ENCODE measurements at regions not wholly inside any gene's neighbourhood (a gene's known extent, or its start where the extent isn't known, plus 50 kb on each side); places are given as distances from the start of the nearest gene placed in this dataset.

GRCh38 chr4:138964716-138965426 is 50.7 kb upstream of the NOCT start:
- no peak for DNase-seq

GRCh38 chr4:138963412-138963811 is 52.2 kb upstream of the NOCT start:
- no peak for DNase-seq

GRCh38 chr4:138961664-138962063 is 53.9 kb upstream of the NOCT start:
- no peak for DNase-seq

- no peak for DNase-seq
Observed at GRCh38 chr4:138961129-138961528, 54.5 kb upstream of the NOCT start.

- DNase-seq = no peak
Observed at GRCh38 chr4:138960175-138960710, 55.3 kb upstream of the NOCT start.

- no peak for DNase-seq
Observed at GRCh38 chr4:138959097-138959815, 56.3 kb upstream of the NOCT start.

- no peak for DNase-seq
Observed at GRCh38 chr4:138958519-138958918, 57.1 kb upstream of the NOCT start.

- no peak for DNase-seq
Observed at GRCh38 chr4:138957302-138957701, 58.3 kb upstream of the NOCT start.

- no peak for DNase-seq
Observed at GRCh38 chr4:138954428-138954827, 61.2 kb upstream of the NOCT start.

GRCh38 chr4:138953961-138954371 is 61.6 kb upstream of the NOCT start:
- DNase-seq = no peak

GRCh38 chr4:138952411-138952810 is 63.2 kb upstream of the NOCT start:
- no peak for DNase-seq

GRCh38 chr4:138951764-138952163 is 63.8 kb upstream of the NOCT start:
- DNase-seq = no peak

- DNase-seq = no peak
Observed at GRCh38 chr4:138949866-138950265, 65.7 kb upstream of the NOCT start.

- DNase-seq = no peak
Observed at GRCh38 chr4:138948918-138949317, 66.7 kb upstream of the NOCT start.

- DNase-seq = no peak
Observed at GRCh38 chr4:138946306-138946705, 69.3 kb upstream of the NOCT start.

- no peak for DNase-seq
Observed at GRCh38 chr4:138945840-138946239, 69.7 kb upstream of the NOCT start.

GRCh38 chr4:138945401-138945800 is 70.2 kb upstream of the NOCT start:
- no peak for DNase-seq

GRCh38 chr4:138943893-138944292 is 71.7 kb upstream of the NOCT start:
- DNase-seq = no peak

GRCh38 chr4:138941037-138941436 is 74.5 kb upstream of the NOCT start:
- no peak for DNase-seq

- DNase-seq = no peak
Observed at GRCh38 chr4:138939960-138940359, 75.6 kb upstream of the NOCT start.

- DNase-seq = no peak
Observed at GRCh38 chr4:138938366-138938690, 77.3 kb upstream of the NOCT start.

GRCh38 chr4:138935135-138935807 is 80.3 kb upstream of the NOCT start:
- DNase-seq = no peak

- no peak for DNase-seq
Observed at GRCh38 chr4:138927072-138927471, 88.5 kb upstream of the NOCT start.

- no peak for DNase-seq
Observed at GRCh38 chr4:138925495-138925894, 90.1 kb upstream of the NOCT start.
